Trophoblast cell (in vitro differentiated cells and primary cell): ENCODE measurements at regions not wholly inside any gene's neighbourhood (a gene's known extent, or its start where the extent isn't known, plus 50 kb on each side); places are given as distances from the start of the nearest gene placed in this dataset.

Source experiments
- DNase-seq, 2 donors: peaks; one replicate each; pipeline ENCODE4 v3.0.0-alpha.2; 2016
- H2AFZ ChIP-seq: 2 replicates; pipeline ENCODE4 v1.6.1; 2013; ENCODE audit warnings: low read length, moderate library complexity, mild to moderate bottlenecking; ENCODE audit not compliant: insufficient read depth, poor library complexity
- H2AK5ac ChIP-seq: 2 replicates; pipeline ENCODE4 v1.6.1; 2013; ENCODE audit warnings: mild to moderate bottlenecking, low read length
- H2BK120ac ChIP-seq: 2 replicates; pipeline ENCODE4 v1.6.1; 2013; ENCODE audit warnings: low read length, mild to moderate bottlenecking, moderate library complexity; ENCODE audit not compliant: insufficient read depth, poor library complexity
- H2BK12ac ChIP-seq: 2 replicates; pipeline ENCODE4 v1.6.1; 2013; ENCODE audit warnings: mild to moderate bottlenecking, low read length, moderate library complexity
- H2BK5ac ChIP-seq: 2 replicates; pipeline ENCODE4 v1.6.1; 2013; ENCODE audit warnings: low read length, low read depth, moderate library complexity, mild to moderate bottlenecking; ENCODE audit not compliant: poor library complexity
- H3K14ac ChIP-seq: 2 replicates; pipeline ENCODE4 v1.6.1; 2013; ENCODE audit warnings: mild to moderate bottlenecking, low read length
- H3K18ac ChIP-seq: 2 replicates; pipeline ENCODE4 v1.6.1; 2013; ENCODE audit warnings: mild to moderate bottlenecking, low read length
- H3K23ac ChIP-seq: 2 replicates; pipeline ENCODE4 v1.6.1; 2013; ENCODE audit warnings: low read length
- H3K27ac ChIP-seq: 2 replicates; pipeline ENCODE4 v1.5.1; 2013; ENCODE audit warnings: low read depth, mild to moderate bottlenecking, inconsistent platforms, low read length, moderate library complexity
- H3K27me3 ChIP-seq: 2 replicates; pipeline ENCODE4 v1.6.1; 2013; ENCODE audit warnings: inconsistent platforms, mild to moderate bottlenecking, low read length, moderate library complexity; ENCODE audit not compliant: insufficient read depth
- H3K36me3 ChIP-seq, 2 experiments: 1 replicate in 1 of 2; 2 replicates in 1 of 2; pipeline ENCODE4 v1.6.1; 2013; ENCODE audit warnings: low read length in 2 of 2, mild to moderate bottlenecking in 2 of 2, moderate library complexity in 1 of 2; ENCODE audit not compliant: insufficient read depth in 2 of 2, control insufficient read depth in 1 of 2
- H3K4ac ChIP-seq: 2 replicates; pipeline ENCODE4 v1.6.1; 2013; ENCODE audit warnings: low read depth, mild to moderate bottlenecking, low read length, moderate library complexity
- H3K4me1 ChIP-seq, 2 experiments: 1 replicate in 1 of 2; 2 replicates in 1 of 2; pipeline ENCODE4 v1.6.1; 2013; ENCODE audit warnings: low read length in 2 of 2, mild to moderate bottlenecking in 2 of 2, moderate library complexity in 1 of 2; ENCODE audit not compliant: insufficient read depth in 2 of 2, control insufficient read depth in 1 of 2
- H3K4me2 ChIP-seq: 2 replicates; pipeline ENCODE4 v1.6.1; 2013; ENCODE audit warnings: inconsistent platforms, mild to moderate bottlenecking, low read length, moderate library complexity
- H3K4me3 ChIP-seq: 2 replicates; pipeline ENCODE4 v1.5.1; 2013; ENCODE audit warnings: mild to moderate bottlenecking, low read depth, low read length, inconsistent platforms
- H3K79me1 ChIP-seq: one replicate; pipeline ENCODE4 v1.6.1; 2013; ENCODE audit warnings: low read length
- H3K79me2 ChIP-seq: 2 replicates; pipeline ENCODE4 v1.6.1; 2013; ENCODE audit warnings: low read length, mild to moderate bottlenecking; ENCODE audit not compliant: control insufficient read depth, insufficient read depth, poor library complexity
- H3K9ac ChIP-seq: 2 replicates; pipeline ENCODE4 v1.6.1; 2013; ENCODE audit warnings: mild to moderate bottlenecking, low read length
- H3K9me3 ChIP-seq: 2 replicates; pipeline ENCODE4 v1.6.1; 2013; ENCODE audit warnings: low read depth, mild to moderate bottlenecking, control low read depth, inconsistent platforms, low read length; ENCODE audit not compliant: insufficient read depth
- H4K12ac ChIP-seq: 2 replicates; pipeline ENCODE4 v1.6.1; 2013; ENCODE audit warnings: low read depth, mild to moderate bottlenecking, low read length, moderate library complexity
- H4K8ac ChIP-seq: 2 replicates; pipeline ENCODE4 v1.6.1; 2013; ENCODE audit warnings: low read depth, mild to moderate bottlenecking, low read length, moderate library complexity
- H4K91ac ChIP-seq: one replicate; pipeline ENCODE4 v1.6.1; 2013; ENCODE audit warnings: low read depth, mild to moderate bottlenecking, low read length, moderate library complexity
- WGBS: extraction: QIAGEN DNeasy Blood & Tissue Kit; methylation state at CpG from one replicate; pipeline ENCODE4 v1.1.7; 2013; ENCODE audit warnings: missing lambda C conversion rate; ENCODE audit not compliant: insufficient read length, insufficient coverage; ENCODE audit errors: extremely low coverage; 5-methylcytosine and 5-hydroxymethylcytosine counted together

- H3K4me2 ChIP-seq = no peak overlapping the region
- no peak overlapping the region for H2BK120ac ChIP-seq
- H2BK5ac ChIP-seq = no peak overlapping the region
- H4K8ac ChIP-seq = peak overlapping the region; percentile 1
- H4K12ac ChIP-seq = no peak overlapping the region
- H3K36me3 ChIP-seq = no peaks in the 10 kb centered on the region
- H3K79me1 ChIP-seq = peaks cover 12% of the 10 kb centered on the region
- H3K27me3 ChIP-seq = no peaks in the 10 kb centered on the region
- WGBS = no CpG with 5 or more reads among the region's 3 CpGs
- H3K18ac ChIP-seq = no peak overlapping the region
- peak overlapping the region; percentile 80 for H2BK12ac ChIP-seq
- no peak overlapping the region for H3K27ac ChIP-seq
- no peak overlapping the region for H4K91ac ChIP-seq
- no peak overlapping the region for H3K14ac ChIP-seq
- H2AFZ ChIP-seq = no peak overlapping the region
- H3K79me2 ChIP-seq = no peaks in the 10 kb centered on the region
- H3K4me1 ChIP-seq = peaks cover 4 to 14% of the 10 kb centered on the region in 2 experiments
- no peak overlapping the region for H3K4me3 ChIP-seq
- H2AK5ac ChIP-seq = no peak overlapping the region
- H3K9me3 ChIP-seq = no peaks in the 10 kb centered on the region
- no peak overlapping the region for H3K4ac ChIP-seq
- DNase-seq = peak in 1 of 2 donors; percentile 34
- H3K23ac ChIP-seq = no peak overlapping the region
- H3K9ac ChIP-seq = no peak overlapping the region
These were observed 282.9 kb downstream of the ZNF674 start for GRCh38 chrX:46262304-46262703.

- peak; percentile 9 to 61 for DNase-seq
- Histone ChIP-seq H3K4me1 (peaks cover 4 to 14% of the 10 kb centered on the region in 2 experiments), H3K4me2 (no peak overlapping the region), H3K27ac (no peak overlapping the region), H3K18ac (no peak overlapping the region), H3K9ac (no peak overlapping the region), H3K9me3 (no peaks in the 10 kb centered on the region), H3K79me2 (no peaks in the 10 kb centered on the region), H3K36me3 (no peaks in the 10 kb centered on the region), H4K8ac (no peak overlapping the region), H3K27me3 (no peaks in the 10 kb centered on the region), H2BK5ac (no peak overlapping the region), H2BK120ac (no peak overlapping the region), H2AFZ (no peak overlapping the region), H3K14ac (no peak overlapping the region), H4K91ac (no peak overlapping the region), H4K12ac (no peak overlapping the region), H3K4me3 (no peak overlapping the region), H3K79me1 (peaks cover 15% of the 10 kb centered on the region), H2BK12ac (no peak overlapping the region), H3K4ac (no peak overlapping the region), H2AK5ac (no peak overlapping the region), H3K23ac (no peak overlapping the region)
- no CpG with 5 or more reads among the region's 1 CpG for WGBS
These were observed 284.7 kb downstream of the ZNF674 start for GRCh38 chrX:46260499-46260898.

- H3K79me1 ChIP-seq = peaks cover 17% of the 10 kb centered on the region
- DNase-seq = peak in 1 of 2 donors; percentile 43
- H3K27me3 ChIP-seq = no peaks in the 10 kb centered on the region
- no peak overlapping the region for H4K8ac ChIP-seq
- no peak overlapping the region for H3K4me2 ChIP-seq
- H3K79me2 ChIP-seq = no peaks in the 10 kb centered on the region
- H2AK5ac ChIP-seq = no peak overlapping the region
- H2BK5ac ChIP-seq = no peak overlapping the region
- no peak overlapping the region for H4K91ac ChIP-seq
- H3K23ac ChIP-seq = no peak overlapping the region
- no peak overlapping the region for H3K18ac ChIP-seq
- H2AFZ ChIP-seq = no peak overlapping the region
- no peak overlapping the region for H3K9ac ChIP-seq
- no peak overlapping the region for H3K4ac ChIP-seq
- no peak overlapping the region for H3K14ac ChIP-seq
- H2BK12ac ChIP-seq = no peak overlapping the region
- no CpG with 5 or more reads among the region's 1 CpG for WGBS
- no peak overlapping the region for H4K12ac ChIP-seq
- peaks cover 4 to 13% of the 10 kb centered on the region in 2 experiments for H3K4me1 ChIP-seq
- H2BK120ac ChIP-seq = no peak overlapping the region
- H3K9me3 ChIP-seq = no peaks in the 10 kb centered on the region
- no peak overlapping the region for H3K27ac ChIP-seq
- no peaks in the 10 kb centered on the region for H3K36me3 ChIP-seq
- no peak overlapping the region for H3K4me3 ChIP-seq
These were observed 286.9 kb downstream of the ZNF674 start for GRCh38 chrX:46258356-46258755.

GRCh38 chrX:46257451-46257879 lies 287.8 kb downstream of the ZNF674 start:
- Histone ChIP-seq H3K9me3 (no peaks in the 10 kb centered on the region), H4K12ac (no peak overlapping the region), H3K27ac (no peak overlapping the region), H4K91ac (no peak overlapping the region), H3K4me3 (no peak overlapping the region), H3K36me3 (no peaks in the 10 kb centered on the region), H3K9ac (no peak overlapping the region), H3K79me2 (no peaks in the 10 kb centered on the region), H3K4me1 (peaks cover 0 to 10% of the 10 kb centered on the region in 2 experiments), H2BK12ac (no peak overlapping the region), H2AK5ac (no peak overlapping the region), H3K79me1 (peaks cover 10% of the 10 kb centered on the region), H3K27me3 (no peaks in the 10 kb centered on the region), H2BK5ac (no peak overlapping the region), H3K4me2 (no peak overlapping the region), H3K4ac (no peak overlapping the region), H3K18ac (no peak overlapping the region), H2BK120ac (no peak overlapping the region), H2AFZ (no peak overlapping the region), H4K8ac (no peak overlapping the region), H3K23ac (no peak overlapping the region), H3K14ac (no peak overlapping the region)
- no CpG with 5 or more reads among the region's 5 CpGs for WGBS
- no peak for DNase-seq
